Hematopoietic multipotent progenitor cell treated with erythropoietin and hydrocortisone succinate and interleukin-3 and kit ligand, for 17 days (in vitro differentiated cells): ENCODE measurements at regions not wholly inside any gene's neighbourhood (a gene's known extent, or its start where the extent isn't known, plus 50 kb on each side); places are given as distances from the start of the nearest gene placed in this dataset.

Experiments used
- DNase-seq: peaks from one replicate; pipeline ENCODE4 v3.0.0-alpha.2; 2015; ENCODE audit warnings: low spot score

DNA sequence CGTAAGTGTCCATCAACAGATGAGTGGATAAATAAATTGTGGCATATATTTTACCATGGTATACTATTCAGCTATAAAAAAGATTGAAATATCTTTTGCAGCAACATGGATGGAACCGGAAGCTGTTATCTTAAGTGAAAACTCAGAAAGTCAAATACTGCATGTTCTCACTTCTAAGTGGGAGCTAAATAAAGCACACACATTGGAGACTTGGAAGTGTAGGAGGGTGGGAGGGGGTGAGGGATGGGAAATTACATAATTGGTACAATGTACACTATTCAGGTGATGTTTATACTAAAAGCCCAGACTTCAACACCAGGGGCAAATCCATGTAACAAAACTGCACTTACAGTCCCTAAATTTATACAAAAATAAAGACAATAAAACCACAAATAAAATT lies 72.6 kb upstream of the SPRY1 start:
- DNase-seq = no peak

DNA sequence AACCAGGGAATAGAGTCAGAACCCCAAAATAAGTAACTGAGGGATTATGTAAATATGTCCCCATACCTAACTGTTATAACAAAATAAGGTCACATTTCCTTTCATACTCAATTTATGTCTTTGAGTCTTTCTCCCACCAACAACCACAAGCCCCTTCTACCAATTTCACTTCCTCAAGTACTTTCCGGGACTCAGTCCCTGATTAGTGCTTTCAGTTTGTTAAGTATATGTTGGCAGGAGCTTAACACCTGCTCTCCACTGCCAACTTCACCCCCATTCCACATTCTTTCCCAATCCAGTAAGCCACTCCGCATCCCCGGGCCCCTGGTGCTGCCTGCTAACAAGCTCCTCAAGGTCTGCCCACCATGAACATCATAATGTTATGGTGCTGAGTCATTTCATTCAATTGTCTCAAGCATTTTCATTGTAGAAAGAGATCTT lies 71.3 kb upstream of the SPRY1 start:
- DNase-seq = no peak

DNA sequence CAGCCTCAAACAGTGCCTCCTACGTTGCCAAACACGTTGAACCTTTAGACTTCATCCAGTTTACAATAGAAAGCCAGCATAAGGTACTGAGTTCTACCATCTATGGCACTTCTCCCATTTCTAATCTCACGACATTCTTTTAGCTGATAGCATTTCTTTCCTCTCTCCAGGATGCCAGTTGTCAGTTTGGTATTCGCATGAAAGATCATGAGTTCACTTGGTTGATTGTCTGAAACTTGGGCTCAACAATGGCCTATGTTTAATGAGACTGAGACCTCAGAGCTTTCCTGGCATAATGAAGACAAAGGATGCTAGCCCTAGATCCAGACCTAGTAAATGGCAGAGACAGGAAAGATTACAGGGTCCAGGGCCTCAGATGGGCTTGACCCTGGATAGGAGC lies 69.2 kb upstream of the SPRY1 start:
- DNase-seq = no peak

DNA sequence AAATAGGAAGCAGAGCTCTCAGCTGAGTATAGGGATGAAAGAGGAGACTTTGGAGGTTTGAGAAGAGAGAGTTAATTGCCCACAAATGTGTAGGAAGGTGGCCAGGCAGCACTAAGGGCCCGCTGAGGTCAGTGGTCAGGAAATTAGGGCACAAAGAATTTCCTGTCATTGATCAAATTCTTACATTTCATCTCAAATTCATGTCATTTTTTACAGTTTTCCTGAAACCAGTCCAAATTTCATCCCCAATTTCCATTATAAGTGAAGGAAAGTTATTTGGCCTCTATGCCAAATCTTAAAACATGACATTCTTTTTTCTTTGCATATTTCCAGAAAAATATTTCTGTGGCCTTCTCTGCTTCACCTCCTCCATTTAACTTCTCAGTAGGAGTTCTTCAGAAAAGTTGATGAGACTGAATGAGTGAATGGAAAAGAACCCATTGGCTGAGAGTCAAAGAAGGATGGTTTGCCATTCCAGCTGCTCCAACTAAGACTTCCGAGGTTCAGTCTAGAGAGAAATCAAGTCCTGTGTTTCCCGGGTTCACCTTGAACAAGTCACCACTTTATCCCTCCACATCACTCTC lies 68.7 kb upstream of the SPRY1 start:
- DNase-seq = no peak

DNA sequence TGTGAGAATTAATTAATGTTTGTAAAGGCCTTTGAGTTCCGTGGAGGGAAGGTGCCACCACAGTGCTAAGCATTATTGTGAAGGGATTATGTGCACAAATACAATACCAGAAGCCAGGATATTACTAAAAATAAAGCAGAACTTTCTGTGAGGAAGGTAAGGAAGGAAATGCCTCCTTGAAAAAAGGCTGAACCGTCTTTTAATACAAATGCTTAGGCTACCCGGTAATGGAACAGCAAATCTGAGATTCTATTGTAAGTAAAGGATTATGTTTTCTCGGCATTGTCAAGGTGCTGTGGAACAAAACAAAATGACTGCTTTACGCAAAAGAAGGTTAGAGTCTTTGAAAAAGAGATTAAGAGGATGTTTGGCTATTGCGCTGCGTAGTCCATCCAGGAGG lies 57.9 kb upstream of the SPRY1 start:
- DNase-seq = no peak

DNA sequence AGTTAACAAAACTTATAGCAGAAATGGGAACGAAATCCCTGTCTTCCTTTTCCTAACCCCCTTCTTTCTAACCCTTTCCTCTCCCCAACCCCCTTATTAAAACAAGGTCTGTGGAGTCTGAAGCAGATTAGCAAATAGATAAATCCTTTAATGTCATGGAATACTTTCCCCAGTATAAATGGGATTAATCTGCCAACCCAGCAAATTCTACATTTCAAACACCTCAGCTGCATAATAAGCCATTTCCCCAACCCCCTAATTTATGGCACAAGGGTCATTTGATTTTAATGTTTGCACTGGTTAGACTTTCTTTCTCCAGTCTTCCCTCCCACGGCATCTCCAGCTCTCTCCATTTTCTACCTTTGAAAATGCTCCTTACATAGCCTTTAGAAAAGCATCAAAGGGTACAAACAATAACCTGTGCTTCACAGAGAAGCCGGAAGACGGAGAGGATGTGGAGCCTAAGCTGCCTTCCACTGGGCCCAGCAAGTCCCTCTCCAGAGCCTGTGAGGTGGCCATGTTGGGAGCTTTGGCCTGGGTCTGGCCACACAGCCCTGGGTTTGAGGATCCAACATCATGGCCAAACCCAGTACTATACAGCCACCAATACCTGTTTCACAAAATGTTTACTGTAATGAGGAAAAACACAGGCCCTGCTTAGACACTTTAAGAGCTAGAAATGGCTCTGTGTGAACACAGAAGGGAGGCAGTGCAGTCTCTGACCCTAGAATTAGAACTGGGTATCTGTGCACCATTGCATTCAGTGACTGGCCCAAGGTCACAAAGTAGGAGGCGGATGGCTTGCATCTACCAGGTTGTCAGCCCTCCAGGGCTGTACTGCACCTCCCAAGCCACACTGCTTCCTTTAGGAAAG lies 56.9 kb upstream of the SPRY1 start:
- DNase-seq = no peak

DNA sequence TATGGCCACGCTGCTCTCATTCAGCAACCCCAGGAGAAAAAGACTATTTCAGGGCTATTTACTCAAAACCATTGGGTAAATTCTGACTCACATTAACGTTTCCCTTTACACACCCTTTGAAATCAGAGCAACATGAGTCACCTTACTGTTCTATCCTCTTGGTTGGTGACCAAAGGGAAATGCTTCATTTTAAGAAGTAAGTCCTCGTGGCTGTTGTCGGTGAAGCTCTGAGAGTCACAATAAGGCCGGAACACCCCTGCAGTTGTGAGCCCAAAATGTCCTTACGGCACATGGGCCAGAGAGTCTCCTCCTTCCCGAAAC lies 56.3 kb upstream of the SPRY1 start:
- no peak for DNase-seq

DNA sequence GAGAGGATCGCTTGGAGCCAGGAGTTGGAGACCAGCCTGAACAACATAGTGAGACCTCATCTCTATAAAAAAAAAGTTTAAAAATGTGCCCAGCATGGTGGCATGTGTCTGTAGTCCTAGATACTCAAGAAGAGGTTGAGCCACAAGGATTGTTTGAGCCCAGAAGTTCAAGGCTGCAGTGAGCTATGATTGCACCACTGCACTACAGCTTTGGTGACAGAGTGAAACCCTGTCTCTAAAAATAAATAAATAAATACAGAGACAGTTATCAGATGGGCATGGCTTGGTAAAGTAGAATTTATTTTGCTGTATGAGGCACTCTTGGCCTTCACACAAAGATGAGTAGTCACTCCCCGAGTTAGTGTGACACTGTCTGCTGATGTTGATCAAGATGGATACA lies 54.1 kb upstream of the SPRY1 start:
- no peak for DNase-seq

DNA sequence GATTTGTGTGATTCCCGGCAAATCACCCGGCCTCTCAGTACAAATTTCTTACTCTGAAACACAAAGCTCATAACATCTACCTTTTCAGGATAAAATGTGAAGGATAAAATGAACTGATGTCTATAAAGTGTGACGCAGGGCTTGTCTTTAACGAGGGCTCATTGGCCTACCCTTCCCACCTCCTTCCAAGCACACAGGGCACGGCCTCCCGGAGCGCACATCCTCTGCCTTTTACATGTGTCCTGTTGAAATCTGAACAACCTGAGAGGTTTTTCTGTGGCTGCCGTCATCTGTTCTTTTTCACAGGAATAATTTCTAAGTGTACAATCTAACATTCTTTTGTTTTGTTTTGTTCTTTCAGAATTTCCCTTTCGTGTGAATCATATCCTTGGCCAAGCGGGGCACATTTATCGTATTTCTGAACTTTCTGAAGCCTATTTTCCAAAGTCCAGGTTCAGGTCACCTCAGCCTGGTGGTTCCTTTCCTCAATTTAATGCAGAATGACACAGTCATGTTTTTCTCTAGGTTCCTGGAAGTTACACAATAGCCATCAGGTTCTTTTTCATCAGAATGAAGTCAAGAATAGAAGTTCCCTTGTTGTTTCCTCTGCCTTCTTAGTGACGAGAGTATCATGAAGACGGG lies 53.1 kb upstream of the SPRY1 start:
- no peak for DNase-seq

DNA sequence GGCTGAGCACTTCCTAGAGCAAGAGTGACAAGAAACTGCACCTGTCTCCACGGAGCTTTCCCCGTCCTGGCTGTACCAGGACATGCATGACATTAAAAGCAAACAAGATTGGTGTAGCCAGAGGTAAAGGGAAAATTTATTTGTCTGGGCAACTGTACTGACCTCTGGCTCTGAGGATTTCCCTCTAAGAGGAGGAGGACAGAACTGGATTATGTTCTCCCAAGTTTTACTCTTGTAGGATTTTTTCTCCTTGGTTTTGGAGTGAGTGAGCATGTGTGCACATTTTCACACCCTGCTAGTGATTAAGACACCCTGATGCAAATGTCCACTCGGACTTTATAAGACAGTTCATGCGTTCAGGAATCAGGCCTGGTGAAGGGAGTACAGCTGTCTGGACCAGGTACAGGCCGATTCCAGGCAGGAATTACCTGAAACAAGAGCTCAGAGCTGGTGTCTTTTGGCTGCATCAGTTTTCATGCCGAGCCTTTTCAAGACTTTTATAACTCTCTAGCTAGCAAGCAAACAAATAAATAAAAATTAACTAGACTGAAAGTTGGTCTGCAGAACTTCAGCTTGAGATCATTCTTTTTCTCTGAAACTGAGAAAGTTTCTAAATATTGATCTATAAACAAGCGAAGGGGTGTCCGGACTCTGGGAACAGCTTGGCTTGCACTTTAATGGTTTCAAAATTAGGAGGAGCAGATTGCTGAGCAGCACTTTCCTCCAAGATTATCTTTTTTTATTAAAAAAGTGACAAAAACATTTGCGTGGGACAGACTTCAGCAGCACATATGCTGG lies 51.3 kb upstream of the SPRY1 start:
- DNase-seq = no peak

DNA sequence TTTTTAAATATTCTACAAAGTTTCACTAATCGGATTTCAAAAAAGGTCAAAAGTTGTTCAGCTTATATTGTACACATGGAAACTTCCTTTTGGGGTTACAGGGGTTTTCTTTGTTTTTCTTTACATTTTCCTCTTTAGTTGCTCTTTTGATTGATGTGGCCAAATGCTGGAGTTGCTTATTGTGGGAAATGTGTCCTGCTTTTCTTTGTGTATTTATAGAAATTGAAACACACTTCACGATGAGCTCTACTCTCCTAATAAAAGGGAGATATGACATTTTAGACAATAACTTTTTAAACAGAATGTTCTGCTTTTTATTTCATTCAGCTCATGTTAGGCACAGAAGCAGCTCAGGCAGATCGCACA lies 50.7 kb upstream of the SPRY1 start:
- DNase-seq = no peak

DNA sequence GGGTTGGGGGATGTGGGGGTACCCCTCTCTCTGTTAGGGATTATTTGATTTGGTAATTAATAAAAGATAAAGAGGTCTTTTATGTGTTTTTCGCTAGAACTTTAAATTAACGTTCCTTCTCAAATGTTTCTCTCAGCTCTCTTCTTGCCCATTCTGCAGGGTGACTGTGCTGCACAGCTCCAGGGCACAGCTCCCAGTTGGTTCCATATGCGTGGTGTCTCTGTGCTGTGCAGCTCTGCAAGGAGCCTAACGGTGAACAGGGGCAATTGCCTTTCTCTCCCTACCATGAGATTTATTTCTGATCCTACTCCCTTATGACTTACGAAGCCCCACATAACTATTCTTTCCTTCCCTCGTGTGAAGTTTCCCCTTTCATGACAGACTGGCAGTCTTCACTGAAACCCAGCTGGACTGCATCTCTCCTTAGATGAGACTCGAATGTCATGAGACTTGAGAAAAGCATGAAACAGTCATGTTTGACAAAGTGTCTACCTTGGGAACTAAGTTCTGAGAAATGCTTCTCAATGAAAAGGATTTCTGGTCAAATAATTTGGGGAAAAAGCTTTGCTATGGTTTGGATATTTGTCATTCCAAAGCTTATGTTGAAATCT lies 50.2 kb upstream of the SPRY1 start:
- DNase-seq = no peak
